Iris pigment epithelial cell (primary cell): ENCODE measurements at regions not wholly inside any gene's neighbourhood (a gene's known extent, or its start where the extent isn't known, plus 50 kb on each side); places are given as distances from the start of the nearest gene placed in this dataset.
"Not testable (repeated sequence)": the region's sequence is repeated elsewhere in the genome, so short reads cannot be mapped to it uniquely, and the experiment has no call there.

Source experiments
- DNase-seq: peaks from one replicate; pipeline ENCODE4 v3.0.0-alpha.2; 2011; ENCODE audit warnings: low read depth

GRCh38 chr2:19652811-19653210, 249.0 kb downstream of the TTC32 start:
- peak; percentile 32 for DNase-seq

- no peak for DNase-seq
Observed at GRCh38 chr2:19651466-19651865, 250.3 kb downstream of the TTC32 start.

GRCh38 chr2:19649785-19650380, 251.9 kb downstream of the TTC32 start:
- DNase-seq = peak; percentile 100

- DNase-seq = peak; percentile 78
Observed at GRCh38 chr2:19649142-19649541, 252.6 kb downstream of the TTC32 start.

- peak; percentile 91 for DNase-seq
Observed at GRCh38 chr2:19648583-19648982, 253.2 kb downstream of the TTC32 start.

GRCh38 chr2:19646987-19647386, 254.8 kb downstream of the TTC32 start:
- no peak for DNase-seq

- DNase-seq = no peak
Observed at GRCh38 chr2:19644763-19645162, 257.0 kb downstream of the TTC32 start.

- DNase-seq = peak; percentile 31
Observed at GRCh38 chr2:19643117-19643518, 258.7 kb downstream of the TTC32 start.

GRCh38 chr2:19642501-19642900, 259.3 kb downstream of the TTC32 start:
- no peak for DNase-seq

GRCh38 chr2:19635951-19636510, 265.8 kb downstream of the TTC32 start:
- DNase-seq = no peak

- DNase-seq = peak; percentile 26
Observed at GRCh38 chr2:19632403-19632991, 269.3 kb downstream of the TTC32 start.

- no peak for DNase-seq
Observed at GRCh38 chr2:19631871-19632270, 269.9 kb downstream of the TTC32 start.

- no peak for DNase-seq
Observed at GRCh38 chr2:19630921-19631320, 270.9 kb downstream of the TTC32 start.

- no peak for DNase-seq
Observed at GRCh38 chr2:19627359-19627758, 268.9 kb upstream of the OSR1 start.

- DNase-seq = peak; percentile 93
Observed at GRCh38 chr2:19623488-19623887, 265.1 kb upstream of the OSR1 start.

- DNase-seq = no peak
Observed at GRCh38 chr2:19617257-19617848, 258.9 kb upstream of the OSR1 start.

GRCh38 chr2:19615402-19615801, 257.0 kb upstream of the OSR1 start:
- DNase-seq = not testable (repeated sequence)

- DNase-seq = no peak
Observed at GRCh38 chr2:19614066-19614465, 255.6 kb upstream of the OSR1 start.

- DNase-seq = peak; percentile 98
Observed at GRCh38 chr2:19611491-19612332, 253.3 kb upstream of the OSR1 start.

- no peak for DNase-seq
Observed at GRCh38 chr2:19609266-19609665, 250.8 kb upstream of the OSR1 start.

- peak; percentile 94 for DNase-seq
Observed at GRCh38 chr2:19607931-19608771, 249.7 kb upstream of the OSR1 start.

GRCh38 chr2:19607400-19607799, 249.0 kb upstream of the OSR1 start:
- peak; percentile 38 for DNase-seq
